ENCODE measurements at regions not wholly inside any gene's neighbourhood (a gene's known extent, or its start where the extent isn't known, plus 50 kb on each side); places are given as distances from the start of the nearest gene placed in this dataset.

GRCh38 chr15:99909592-99910295 is 176.5 kb upstream of the LYSMD4 start:
- no peak overlapping the region for H3K4me3 ChIP-seq
- no peaks in the 10 kb centered on the region for H3K4me1 ChIP-seq (ENCODE audit: low read depth)
- no peak for ATAC-seq
- TF ChIP-seq CTCF (IDR thresholded peaks at IDR 0.05) = no peak
- H3K9me3 ChIP-seq = no peaks in the 10 kb centered on the region
- intact Hi-C loops (cut with DNase I, micrococcal nuclease) = no loop called here
- no peak for DNase-seq
- H3K36me3 ChIP-seq (ENCODE audit: low read depth) = no peaks in the 10 kb centered on the region

- ATAC-seq (no peak), DNase-seq (no peak)
- intact Hi-C loops (cut with DNase I, micrococcal nuclease) = no loop called here
- Histone ChIP-seq H3K36me3 (ENCODE audit: low read depth) (no peaks in the 10 kb centered on the region), H3K4me3 (no peak overlapping the region), H3K9me3 (no peaks in the 10 kb centered on the region), H3K4me1 (ENCODE audit: low read depth) (no peaks in the 10 kb centered on the region)
- TF ChIP-seq CTCF (IDR thresholded peaks at IDR 0.05) = no peak
Observed at GRCh38 chr15:99907698-99908097, 174.5 kb upstream of the LYSMD4 start.

- Histone ChIP-seq H3K4me3 (no peak overlapping the region), H3K4me1 (ENCODE audit: low read depth) (no peaks in the 10 kb centered on the region), H3K36me3 (ENCODE audit: low read depth) (no peaks in the 10 kb centered on the region), H3K9me3 (no peaks in the 10 kb centered on the region)
- intact Hi-C loops (cut with DNase I, micrococcal nuclease) = no loop called here
- no peak for TF ChIP-seq CTCF (IDR thresholded peaks at IDR 0.05)
- DNase-seq (no peak), ATAC-seq (no peak)
Observed at GRCh38 chr15:99906793-99907192, 173.6 kb upstream of the LYSMD4 start.

- no peaks in the 10 kb centered on the region for H3K4me1 ChIP-seq (ENCODE audit: low read depth)
- TF ChIP-seq CTCF (IDR thresholded peaks at IDR 0.05) = no peak
- no peaks in the 10 kb centered on the region for H3K9me3 ChIP-seq
- no peak overlapping the region for H3K4me3 ChIP-seq
- no peak for ATAC-seq
- DNase-seq = no peak
- intact Hi-C loops (cut with DNase I, micrococcal nuclease) = no loop called here
- no peaks in the 10 kb centered on the region for H3K36me3 ChIP-seq (ENCODE audit: low read depth)
Observed at GRCh38 chr15:99906311-99906710, 173.1 kb upstream of the LYSMD4 start.

GRCh38 chr15:99902248-99902928 is 169.2 kb upstream of the LYSMD4 start:
- Histone ChIP-seq H3K9me3 (no peaks in the 10 kb centered on the region), H3K4me3 (no peak overlapping the region), H3K4me1 (ENCODE audit: low read depth) (no peaks in the 10 kb centered on the region), H3K36me3 (ENCODE audit: low read depth) (no peaks in the 10 kb centered on the region)
- intact Hi-C loops (cut with DNase I, micrococcal nuclease) = no loop called here
- no peak for DNase-seq
- no peak for ATAC-seq
- TF ChIP-seq CTCF (IDR thresholded peaks at IDR 0.05) = no peak
